Endodermal cell (in vitro differentiated cells): ENCODE measurements at regions not wholly inside any gene's neighbourhood (a gene's known extent, or its start where the extent isn't known, plus 50 kb on each side); places are given as distances from the start of the nearest gene placed in this dataset.

Experiments
- DNase-seq: peaks from one replicate; pipeline ENCODE4 v3.0.0-alpha.2; 2017
- H3K27ac ChIP-seq: 2 replicates; pipeline ENCODE4 v1.5.1; 2013; ENCODE audit warnings: mild to moderate bottlenecking, low read depth, low read length, moderate library complexity
- H3K27me3 ChIP-seq: 2 replicates; pipeline ENCODE4 v1.6.1; 2013; ENCODE audit warnings: mild to moderate bottlenecking, low read length, moderate library complexity; ENCODE audit not compliant: insufficient read depth, control insufficient read depth, poor library complexity, severe bottlenecking
- H3K36me3 ChIP-seq: 2 replicates; pipeline ENCODE4 v1.7.0; 2013; ENCODE audit warnings: mild to moderate bottlenecking, low read length, moderate library complexity; ENCODE audit not compliant: control insufficient read depth, insufficient read depth
- H3K4me1 ChIP-seq: one replicate; pipeline ENCODE4 v1.7.0; 2013; ENCODE audit warnings: low read length; ENCODE audit not compliant: control insufficient read depth, insufficient read depth
- H3K4me3 ChIP-seq: 2 replicates; pipeline ENCODE4 v1.5.1; 2013; ENCODE audit warnings: mild to moderate bottlenecking, low read length, moderate library complexity
- H3K9ac ChIP-seq: 2 replicates; pipeline ENCODE4 v1.6.1; 2013; ENCODE audit warnings: mild to moderate bottlenecking, low read length, moderate library complexity; ENCODE audit not compliant: poor library complexity, severe bottlenecking; ENCODE audit errors: extremely low read depth
- H3K9me3 ChIP-seq: 2 replicates; pipeline ENCODE4 v1.6.1; 2013; ENCODE audit warnings: mild to moderate bottlenecking, low read length, moderate library complexity; ENCODE audit not compliant: control insufficient read depth
- H3K27ac Mint-ChIP-seq: 2 replicates; pipeline ENCODE4 v1.8.0; 2020; ENCODE audit warnings: mixed read lengths
- H3K27me3 Mint-ChIP-seq: 2 replicates; pipeline ENCODE4 v1.8.0; 2021; ENCODE audit warnings: mild to moderate bottlenecking, mixed read lengths; ENCODE audit not compliant: insufficient read depth
- H3K36me3 Mint-ChIP-seq: 2 replicates; pipeline ENCODE4 v1.8.0; 2020; ENCODE audit warnings: low read depth, mixed read lengths
- H3K4me1 Mint-ChIP-seq: 2 replicates; pipeline ENCODE4 v1.8.0; 2020; ENCODE audit warnings: mixed read lengths
- H3K4me3 Mint-ChIP-seq: 2 replicates; pipeline ENCODE4 v1.8.0; 2020; ENCODE audit warnings: mild to moderate bottlenecking, moderate library complexity, mixed read lengths
- H3K9me3 Mint-ChIP-seq: 2 replicates; pipeline ENCODE4 v1.8.0; 2020; ENCODE audit warnings: mild to moderate bottlenecking, mixed read lengths
- CTCF ChIP-seq: fragments of 200-600 bp; sonication (generic); conservative IDR thresholded peaks from 2 replicates; pipeline ENCODE4 v1.5.0; 2021; ENCODE audit warnings: antibody characterized with exemption, mild to moderate bottlenecking
- WGBS, 2 experiments: methylation state at CpG; one replicate each; pipeline versions ENCODE4 v1.1.5 to v1.1.7; 2013; ENCODE audit warnings: missing lambda C conversion rate in 2 of 2, mixed read lengths in 1 of 2; ENCODE audit not compliant: insufficient coverage in 1 of 2, insufficient read length in 1 of 2; 5-methylcytosine and 5-hydroxymethylcytosine counted together

DNA sequence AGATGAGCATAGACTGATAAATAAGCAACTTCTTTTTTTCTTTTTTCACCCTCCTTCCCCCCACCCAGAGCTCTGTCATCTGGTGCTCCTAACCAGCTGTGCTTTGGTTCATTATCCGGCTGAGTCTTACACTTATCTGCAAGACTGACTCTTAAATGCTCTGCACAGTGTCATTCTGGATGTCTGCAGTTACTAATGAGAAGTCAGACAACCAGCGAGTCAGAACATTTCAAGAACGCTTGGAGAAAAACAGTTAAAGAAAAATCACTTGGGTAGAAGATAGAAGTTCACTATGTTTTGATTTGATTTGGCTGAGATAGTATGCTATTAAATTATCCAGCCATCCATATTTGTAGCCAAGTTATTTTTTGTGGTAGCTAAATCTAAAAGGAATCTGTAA lies 328.9 kb upstream of the PRICKLE1 start:
- no peaks in the 10 kb centered on the region for H3K27me3 Mint-ChIP-seq
- H3K4me3 ChIP-seq = no peak overlapping the region
- peaks cover 4% of the 10 kb centered on the region for H3K9me3 ChIP-seq
- no peak overlapping the region for H3K27ac Mint-ChIP-seq
- peaks cover 19% of the 10 kb centered on the region for H3K4me1 ChIP-seq
- no peak for TF ChIP-seq CTCF
- no peak overlapping the region for H3K4me3 Mint-ChIP-seq
- no peak overlapping the region for H3K27ac ChIP-seq
- H3K36me3 Mint-ChIP-seq = peaks cover 4% of the 10 kb centered on the region
- no peak for DNase-seq
- no peak overlapping the region for H3K9ac ChIP-seq
- no peaks in the 10 kb centered on the region for H3K36me3 ChIP-seq
- H3K27me3 ChIP-seq = no peaks in the 10 kb centered on the region
- peaks cover 7% of the 10 kb centered on the region for H3K9me3 Mint-ChIP-seq
- 93 to 100% methylated on average over 2 to 3 of the region's 3 CpGs for WGBS, 2 experiments
- H3K4me1 Mint-ChIP-seq = peaks cover 34% of the 10 kb centered on the region

DNA sequence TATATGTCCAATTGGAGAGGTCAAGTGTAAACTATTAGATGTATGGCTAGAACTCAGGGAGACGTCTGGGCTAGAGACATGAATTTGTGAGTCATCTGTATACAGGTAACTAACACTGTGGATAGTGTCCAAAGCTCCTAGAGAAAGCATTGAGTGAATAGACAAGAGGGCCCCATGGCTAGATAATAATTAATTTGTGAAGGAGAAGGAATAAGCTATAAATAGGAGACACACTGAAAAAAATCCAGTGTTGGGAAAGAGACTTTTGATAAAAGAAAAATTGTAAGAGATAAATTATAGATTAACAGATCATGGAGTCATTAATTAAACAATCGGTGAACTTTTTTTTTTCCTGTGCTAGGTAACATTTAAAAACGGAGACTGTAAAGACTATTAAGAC lies 326.6 kb upstream of the PRICKLE1 start:
- Histone ChIP-seq H3K27ac (no peak overlapping the region), H3K9ac (no peak overlapping the region), H3K4me1 (peaks cover 1% of the 10 kb centered on the region), H3K4me3 (no peak overlapping the region), H3K27me3 (no peaks in the 10 kb centered on the region), H3K9me3 (peaks cover 21% of the 10 kb centered on the region), H3K36me3 (no peaks in the 10 kb centered on the region)
- H3K27ac Mint-ChIP-seq = no peak overlapping the region
- H3K27me3 Mint-ChIP-seq = no peaks in the 10 kb centered on the region
- 68 to 92% methylated on average over 3 of the region's 3 CpGs for WGBS, 2 experiments
- TF ChIP-seq CTCF = no peak
- H3K36me3 Mint-ChIP-seq = peaks cover 6% of the 10 kb centered on the region
- no peak for DNase-seq
- H3K4me1 Mint-ChIP-seq = peaks cover 12% of the 10 kb centered on the region
- peaks cover 23% of the 10 kb centered on the region for H3K9me3 Mint-ChIP-seq
- no peak overlapping the region for H3K4me3 Mint-ChIP-seq

- peaks cover 21% of the 10 kb centered on the region for H3K9me3 ChIP-seq
- no peak overlapping the region for H3K27ac ChIP-seq
These were observed 325.9 kb upstream of the PRICKLE1 start for GRCh38 chr12:42915426-42915825.

More at GRCh38 chr12:42915426-42915825, 325.9 kb upstream of the PRICKLE1 start:
- no peak for TF ChIP-seq CTCF
- Histone ChIP-seq H3K36me3 (no peaks in the 10 kb centered on the region), H3K4me3 (no peak overlapping the region), H3K4me1 (no peaks in the 10 kb centered on the region), H3K9ac (no peak overlapping the region), H3K27me3 (no peaks in the 10 kb centered on the region)
- H3K4me3 Mint-ChIP-seq = no peak overlapping the region
- DNase-seq = no peak
- H3K36me3 Mint-ChIP-seq = peaks cover 6% of the 10 kb centered on the region
- H3K27me3 Mint-ChIP-seq = no peaks in the 10 kb centered on the region
- H3K27ac Mint-ChIP-seq = no peak overlapping the region
- peaks cover 26% of the 10 kb centered on the region for H3K9me3 Mint-ChIP-seq
- WGBS, 2 experiments = 91 to 93% methylated on average over 2 to 4 of the region's 4 CpGs
- H3K4me1 Mint-ChIP-seq = peaks cover 10% of the 10 kb centered on the region
